Gastroesophageal sphincter (tissue), 3 donors: ENCODE measurements at regions not wholly inside any gene's neighbourhood (a gene's known extent, or its start where the extent isn't known, plus 50 kb on each side); places are given as distances from the start of the nearest gene placed in this dataset.

Experiments used
- POLR2A ChIP-seq, 2 donors: fragments of 450-650 bp; IDR thresholded peaks; one replicate each; pipeline ENCODE4 v1.6.1; 2017; ENCODE audit warnings: antibody characterized with exemption in 2 of 2, mild to moderate bottlenecking in 2 of 2, moderate library complexity in 1 of 2
- TF ChIP-seq, protein P1 (sequence below), 4 experiments: fragments of 200-600 bp in 2 of 4; fragments of 450-650 bp in 2 of 4; sonication (generic) in 1 of 4; IDR thresholded peaks; one replicate each; pipeline ENCODE4 v1.5.1; 2017 to 2019; ENCODE audit warnings: antibody characterized with exemption in 4 of 4, mild to moderate bottlenecking in 2 of 4, moderate library complexity in 2 of 4

DNA sequence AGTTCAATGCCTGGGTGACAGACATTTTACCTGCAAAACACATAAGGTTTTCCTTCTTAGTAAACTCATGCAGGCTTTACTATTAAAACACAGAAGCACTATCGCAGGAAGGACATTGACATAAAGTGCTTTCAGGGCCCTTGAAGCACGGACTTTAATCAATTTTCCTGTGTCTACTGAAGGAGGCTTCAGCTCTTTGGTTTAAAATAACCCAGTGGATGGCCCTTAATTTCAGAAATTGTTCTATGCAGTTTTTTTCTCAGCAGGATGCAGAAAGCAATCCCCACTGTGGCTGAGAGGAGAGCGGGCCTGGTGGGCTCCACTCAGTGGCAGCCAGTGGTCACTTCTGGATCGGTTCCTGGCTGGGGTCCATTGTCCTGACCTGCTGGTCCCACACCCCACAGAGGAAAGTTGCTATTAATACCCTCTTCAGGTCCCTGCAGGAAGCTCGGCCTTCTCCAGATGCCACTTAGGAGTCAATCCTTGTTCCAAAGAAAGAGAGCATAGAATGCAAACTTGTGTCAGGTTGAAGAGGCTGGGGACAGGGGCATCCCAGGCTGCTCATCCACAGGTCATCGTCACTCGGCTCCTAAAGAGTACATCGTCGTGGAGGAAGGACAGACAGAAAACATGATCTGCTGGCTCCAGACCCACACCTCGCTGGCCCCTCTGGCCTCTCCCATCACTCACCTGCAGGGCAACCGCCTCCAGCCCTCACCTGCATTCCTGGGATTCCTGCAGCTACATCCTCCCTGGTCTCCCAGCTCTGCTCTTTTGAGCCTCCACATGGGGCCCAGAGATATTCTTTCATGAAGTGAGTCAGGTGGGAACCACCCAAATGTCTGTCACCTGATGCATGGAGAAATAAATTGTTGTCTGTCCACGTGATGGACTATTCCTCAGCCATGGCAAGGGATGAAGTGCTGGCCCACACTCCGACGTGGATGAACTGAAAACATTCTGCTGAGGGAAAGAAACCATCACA lies 153.1 kb downstream of the PSMG1 start:
- TF ChIP-seq, protein P1, sequence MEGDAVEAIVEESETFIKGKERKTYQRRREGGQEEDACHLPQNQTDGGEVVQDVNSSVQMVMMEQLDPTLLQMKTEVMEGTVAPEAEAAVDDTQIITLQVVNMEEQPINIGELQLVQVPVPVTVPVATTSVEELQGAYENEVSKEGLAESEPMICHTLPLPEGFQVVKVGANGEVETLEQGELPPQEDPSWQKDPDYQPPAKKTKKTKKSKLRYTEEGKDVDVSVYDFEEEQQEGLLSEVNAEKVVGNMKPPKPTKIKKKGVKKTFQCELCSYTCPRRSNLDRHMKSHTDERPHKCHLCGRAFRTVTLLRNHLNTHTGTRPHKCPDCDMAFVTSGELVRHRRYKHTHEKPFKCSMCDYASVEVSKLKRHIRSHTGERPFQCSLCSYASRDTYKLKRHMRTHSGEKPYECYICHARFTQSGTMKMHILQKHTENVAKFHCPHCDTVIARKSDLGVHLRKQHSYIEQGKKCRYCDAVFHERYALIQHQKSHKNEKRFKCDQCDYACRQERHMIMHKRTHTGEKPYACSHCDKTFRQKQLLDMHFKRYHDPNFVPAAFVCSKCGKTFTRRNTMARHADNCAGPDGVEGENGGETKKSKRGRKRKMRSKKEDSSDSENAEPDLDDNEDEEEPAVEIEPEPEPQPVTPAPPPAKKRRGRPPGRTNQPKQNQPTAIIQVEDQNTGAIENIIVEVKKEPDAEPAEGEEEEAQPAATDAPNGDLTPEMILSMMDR (IDR thresholded peaks at IDR 0.05), result no peak
- no peak for TF ChIP-seq POLR2A (IDR thresholded peaks at IDR 0.05)
